GM20000 (cell line): ENCODE measurements at regions not wholly inside any gene's neighbourhood (a gene's known extent, or its start where the extent isn't known, plus 50 kb on each side); places are given as distances from the start of the nearest gene placed in this dataset.

Source experiments
- DNase-seq: peaks from one replicate; pipeline ENCODE4 v3.0.0; 2012; ENCODE audit warnings: low spot score
- TF ChIP-seq, protein P1 (sequence below): IDR thresholded peaks from 2 replicates; pipeline ENCODE4 v1.5.1; 2012; ENCODE audit warnings: mild to moderate bottlenecking, control low read depth; ENCODE audit errors: extremely low read depth, missing control alignments

DNA sequence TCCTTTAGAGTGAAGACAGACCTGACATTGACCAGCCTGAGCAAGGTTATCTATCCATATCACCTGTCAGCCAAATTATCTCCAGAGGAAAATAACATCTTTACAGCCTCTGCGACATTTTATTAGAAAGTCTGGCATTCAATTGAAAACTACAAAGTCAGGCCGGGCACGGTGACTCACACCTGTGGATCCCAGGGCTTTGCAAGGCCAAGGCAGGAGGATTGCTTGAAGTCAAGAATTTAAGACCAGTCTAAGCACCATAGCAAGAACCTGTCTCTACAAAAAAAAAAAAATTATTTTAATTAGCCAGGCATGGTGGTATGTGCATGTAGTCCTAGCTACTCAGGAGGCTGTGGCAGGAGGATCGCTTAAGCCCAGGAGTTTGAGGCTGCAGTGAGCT is 141.6 kb downstream of the RCN1 start:
- TF ChIP-seq, protein P1, sequence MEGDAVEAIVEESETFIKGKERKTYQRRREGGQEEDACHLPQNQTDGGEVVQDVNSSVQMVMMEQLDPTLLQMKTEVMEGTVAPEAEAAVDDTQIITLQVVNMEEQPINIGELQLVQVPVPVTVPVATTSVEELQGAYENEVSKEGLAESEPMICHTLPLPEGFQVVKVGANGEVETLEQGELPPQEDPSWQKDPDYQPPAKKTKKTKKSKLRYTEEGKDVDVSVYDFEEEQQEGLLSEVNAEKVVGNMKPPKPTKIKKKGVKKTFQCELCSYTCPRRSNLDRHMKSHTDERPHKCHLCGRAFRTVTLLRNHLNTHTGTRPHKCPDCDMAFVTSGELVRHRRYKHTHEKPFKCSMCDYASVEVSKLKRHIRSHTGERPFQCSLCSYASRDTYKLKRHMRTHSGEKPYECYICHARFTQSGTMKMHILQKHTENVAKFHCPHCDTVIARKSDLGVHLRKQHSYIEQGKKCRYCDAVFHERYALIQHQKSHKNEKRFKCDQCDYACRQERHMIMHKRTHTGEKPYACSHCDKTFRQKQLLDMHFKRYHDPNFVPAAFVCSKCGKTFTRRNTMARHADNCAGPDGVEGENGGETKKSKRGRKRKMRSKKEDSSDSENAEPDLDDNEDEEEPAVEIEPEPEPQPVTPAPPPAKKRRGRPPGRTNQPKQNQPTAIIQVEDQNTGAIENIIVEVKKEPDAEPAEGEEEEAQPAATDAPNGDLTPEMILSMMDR: no peak
- no peak for DNase-seq

DNA sequence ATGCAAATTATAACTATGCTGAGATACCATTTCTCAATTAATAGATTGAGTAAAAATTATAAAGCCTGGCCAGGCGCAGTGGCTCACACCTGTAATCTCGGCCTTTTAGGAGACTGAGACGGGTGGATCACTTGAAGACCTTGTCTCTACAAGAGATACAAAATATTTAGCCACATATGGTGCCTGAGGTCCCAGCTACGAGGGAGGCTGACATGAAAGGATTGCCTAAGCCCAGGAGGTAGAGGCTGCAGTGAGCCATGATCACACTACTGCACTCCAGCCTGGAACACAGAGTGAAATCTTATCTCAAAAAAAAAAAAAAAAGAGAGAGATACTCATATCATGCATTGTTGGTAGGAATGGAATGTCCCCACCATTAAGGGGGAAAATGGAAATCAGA is 142.4 kb downstream of the RCN1 start:
- no peak for DNase-seq
- TF ChIP-seq, protein P1: no peak

DNA sequence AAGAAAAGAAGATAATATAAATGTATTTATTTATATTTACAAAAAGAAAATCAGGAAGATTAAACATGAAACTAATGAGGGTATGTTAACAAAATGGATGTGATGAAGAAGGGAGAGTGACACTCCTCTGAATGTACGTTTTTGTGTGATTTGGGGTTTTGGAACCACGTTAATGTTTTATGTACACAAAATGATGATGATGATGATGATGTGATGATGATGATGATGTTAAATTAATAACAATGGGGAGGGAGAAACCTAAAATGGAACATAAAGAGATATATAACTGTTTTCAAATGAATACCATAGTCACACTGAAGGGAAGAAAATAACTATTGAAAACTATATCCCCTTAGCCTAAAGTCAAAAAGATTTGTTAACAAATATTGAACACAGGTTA is 143.1 kb downstream of the RCN1 start:
- TF ChIP-seq, protein P1: no peak
- no peak for DNase-seq

DNA sequence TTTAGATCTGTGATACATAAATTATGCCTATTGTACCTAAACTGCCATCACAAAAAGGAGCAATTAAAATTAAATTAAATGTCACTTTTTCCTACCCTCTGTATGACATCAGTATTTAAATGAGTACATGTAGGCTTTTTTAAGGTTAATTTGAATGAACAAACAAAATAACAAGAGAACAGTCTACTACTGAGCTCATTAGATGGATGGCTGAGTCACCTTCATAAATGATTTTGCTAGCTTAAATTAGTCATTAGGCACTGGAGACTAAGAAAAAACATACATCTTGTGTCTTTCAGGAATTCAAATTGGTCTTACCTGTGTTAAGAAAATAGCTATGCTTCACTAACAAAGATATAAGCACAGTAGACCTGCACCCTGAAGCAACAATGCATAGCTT is 153.6 kb downstream of the RCN1 start:
- TF ChIP-seq, protein P1: no peak
- no peak for DNase-seq

DNA sequence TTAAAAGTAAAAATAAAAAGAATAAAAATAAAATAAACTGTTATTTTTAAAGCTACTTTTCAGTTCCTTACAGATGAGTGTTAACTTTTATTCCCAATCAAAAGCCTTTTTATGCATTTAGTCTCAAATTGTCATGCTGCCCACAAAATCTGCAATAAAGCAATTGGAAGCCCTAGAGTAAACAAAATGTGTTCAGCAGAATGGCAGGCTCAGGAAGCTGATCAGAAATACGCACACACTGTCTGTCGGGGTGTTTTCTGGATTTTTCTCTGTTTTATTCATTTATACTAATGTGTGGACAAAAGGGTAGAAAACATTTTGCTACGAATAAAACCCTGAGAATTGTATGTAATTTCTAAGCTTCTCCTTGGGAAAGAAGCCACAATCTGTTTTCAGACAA is 162.8 kb downstream of the RCN1 start:
- DNase-seq: no peak
- TF ChIP-seq, protein P1: no peak

DNA sequence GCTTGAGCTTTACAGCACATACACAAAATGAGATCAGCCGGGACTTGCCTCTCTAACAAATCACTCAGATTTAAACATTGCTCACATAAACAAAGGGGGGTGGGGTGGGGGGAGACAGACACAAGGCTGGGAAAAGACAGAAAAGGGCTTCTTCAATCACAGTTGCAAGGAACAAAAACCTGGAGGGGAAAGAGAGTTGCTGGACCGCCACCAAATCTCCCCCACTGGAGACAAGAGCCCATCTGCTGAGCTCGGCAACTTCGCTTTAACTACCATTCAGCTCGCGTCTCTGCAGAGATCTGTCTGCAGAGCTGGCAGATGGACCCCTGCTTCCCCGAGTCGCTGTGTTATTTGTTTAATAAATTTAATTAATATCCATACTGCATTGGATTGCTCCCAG is 165.0 kb downstream of the RCN1 start:
- no peak for DNase-seq
- TF ChIP-seq, protein P1: no peak

DNA sequence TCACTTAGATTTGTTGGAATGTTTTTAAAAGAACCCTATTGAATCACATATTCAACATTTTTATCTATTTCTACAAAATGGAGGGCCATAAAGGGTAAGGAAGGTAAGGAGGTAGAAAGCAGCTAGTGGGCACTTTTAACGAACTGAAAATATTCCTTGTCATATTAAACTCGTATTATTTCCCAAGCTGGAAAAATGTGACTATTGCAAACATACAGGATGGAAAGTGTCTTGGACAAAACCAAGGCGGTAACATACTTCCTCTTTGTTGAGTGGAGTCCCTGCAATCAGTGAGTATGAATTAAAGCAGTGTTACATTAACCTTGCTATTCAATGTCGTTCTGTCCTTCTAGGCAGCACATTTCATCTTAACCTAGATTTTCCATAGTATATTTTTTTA is 165.6 kb downstream of the RCN1 start:
- TF ChIP-seq, protein P1: no peak
- DNase-seq: no peak
